OCI-LY1 (cell line): ENCODE measurements at regions not wholly inside any gene's neighbourhood (a gene's known extent, or its start where the extent isn't known, plus 50 kb on each side); places are given as distances from the start of the nearest gene placed in this dataset.

Experiments used
- H2AFZ ChIP-seq: fragments of 200-600 bp; sonication (generic), shearing (Covaris generic); 2 replicates; pipeline ENCODE4 v1.6.0; 2014; ENCODE audit warnings: antibody characterized with exemption, mild to moderate bottlenecking, low read length
- H3F3A ChIP-seq: fragments of 200-600 bp; sonication (generic), shearing (Covaris generic); 2 replicates; pipeline ENCODE4 v1.6.0; 2014; ENCODE audit warnings: mild to moderate bottlenecking, antibody characterized with exemption, low read length, moderate library complexity; ENCODE audit not compliant: insufficient read depth
- H3K27ac ChIP-seq: fragments of 200-600 bp; sonication (generic); 2 replicates; pipeline ENCODE4 v1.5.1; 2014; ENCODE audit warnings: low read length, mixed run types, mild to moderate bottlenecking, low read depth; ENCODE audit not compliant: poor library complexity, severe bottlenecking
- H3K27me3 ChIP-seq: fragments of 200-600 bp; sonication (generic); 2 replicates; pipeline ENCODE4 v1.6.0; 2014; ENCODE audit warnings: antibody characterized with exemption, mild to moderate bottlenecking, low read length, moderate library complexity; ENCODE audit not compliant: insufficient read depth
- H3K36me3 ChIP-seq: fragments of 200-600 bp; sonication (generic); 2 replicates; pipeline ENCODE4 v1.6.1; 2014; ENCODE audit warnings: mild to moderate bottlenecking, antibody characterized with exemption, low read length, moderate library complexity, mixed read lengths; ENCODE audit not compliant: insufficient read depth
- H3K4me1 ChIP-seq: fragments of 200-600 bp; sonication (generic); 2 replicates; pipeline ENCODE4 v1.5.1; 2014; ENCODE audit warnings: mild to moderate bottlenecking, low read length, moderate library complexity; ENCODE audit not compliant: insufficient read depth, severe bottlenecking
- H3K4me2 ChIP-seq: fragments of 200-600 bp; sonication (generic), shearing (Covaris generic); 2 replicates; pipeline ENCODE4 v1.6.1; 2014; ENCODE audit warnings: low read length
- H3K4me3 ChIP-seq: fragments of 200-600 bp; sonication (generic); 2 replicates; pipeline ENCODE4 v1.5.1; 2014; ENCODE audit warnings: low read length, low read depth, mild to moderate bottlenecking, mixed read lengths; ENCODE audit not compliant: poor library complexity, severe bottlenecking
- H3K79me2 ChIP-seq: fragments of 200-600 bp; shearing (Covaris generic); 2 replicates; pipeline ENCODE4 v1.6.1; 2016; ENCODE audit warnings: mixed run types, low read length, mixed read lengths; ENCODE audit not compliant: insufficient read depth
- H3K9ac ChIP-seq: fragments of 200-600 bp; sonication (generic), shearing (Covaris generic); 2 replicates; pipeline ENCODE4 v1.6.1; 2014; ENCODE audit warnings: mild to moderate bottlenecking, low read length, mixed read lengths
- H3K9me2 ChIP-seq: fragments of 200-600 bp; sonication (generic), shearing (Covaris generic); 2 replicates; pipeline ENCODE4 v1.6.1; 2014; ENCODE audit warnings: low read depth, mild to moderate bottlenecking, low read length, mixed read lengths
- H3K9me3 ChIP-seq: fragments of 200-600 bp; shearing (Covaris generic); 2 replicates; pipeline ENCODE4 v1.6.1; 2014; ENCODE audit warnings: low read length, mixed read lengths
- H4K20me1 ChIP-seq: fragments of 200-600 bp; sonication (generic), shearing (Covaris generic); 2 replicates; pipeline ENCODE4 v1.6.0; 2016; ENCODE audit warnings: mild to moderate bottlenecking, low read length; ENCODE audit not compliant: insufficient read depth
- CTCF ChIP-seq: fragments of 200-600 bp; sonication (generic), shearing (Covaris generic); IDR thresholded peaks from 2 replicates; pipeline ENCODE4 v1.5.1; 2017; ENCODE audit warnings: mild to moderate bottlenecking, antibody characterized with exemption, low read length, moderate library complexity, mixed read lengths
- EZH2 ChIP-seq: fragments of 200-600 bp; sonication (generic), shearing (Covaris generic); IDR thresholded peaks from 2 replicates; pipeline ENCODE4 v1.8.0; 2017; ENCODE audit warnings: borderline replicate concordance, mixed run types, mild to moderate bottlenecking, antibody characterized with exemption, low read length, moderate library complexity, mixed read lengths

GRCh38 chr5:44660251-44660650 is 148.5 kb upstream of the MRPS30 start:
- Histone ChIP-seq H4K20me1 (no peaks in the 10 kb centered on the region), H3K36me3 (no peaks in the 10 kb centered on the region), H3K4me1 (no peaks in the 10 kb centered on the region), H3K9ac (no peak overlapping the region), H2AFZ (no peak overlapping the region), H3K9me3 (no peaks in the 10 kb centered on the region), H3K4me2 (no peak overlapping the region), H3F3A (no peaks in the 10 kb centered on the region), H3K27ac (no peak overlapping the region), H3K79me2 (no peaks in the 10 kb centered on the region), H3K4me3 (no peak overlapping the region), H3K27me3 (no peaks in the 10 kb centered on the region), H3K9me2 (no peaks in the 10 kb centered on the region)
- TF ChIP-seq EZH2 (no peak), CTCF (no peak)

GRCh38 chr5:44659334-44659733 is 149.4 kb upstream of the MRPS30 start:
- TF ChIP-seq CTCF: no peak
- TF ChIP-seq EZH2: no peak
- Histone ChIP-seq H3K36me3 (no peaks in the 10 kb centered on the region), H3K4me1 (no peaks in the 10 kb centered on the region), H3K4me3 (no peak overlapping the region), H3K79me2 (no peaks in the 10 kb centered on the region), H3K4me2 (no peak overlapping the region), H3K9me2 (no peaks in the 10 kb centered on the region), H4K20me1 (no peaks in the 10 kb centered on the region), H2AFZ (no peak overlapping the region), H3F3A (no peaks in the 10 kb centered on the region), H3K27me3 (no peaks in the 10 kb centered on the region), H3K9me3 (no peaks in the 10 kb centered on the region), H3K27ac (no peak overlapping the region), H3K9ac (no peak overlapping the region)

- Histone ChIP-seq H3K9me2 (no peaks in the 10 kb centered on the region), H3K9me3 (no peaks in the 10 kb centered on the region), H3F3A (no peaks in the 10 kb centered on the region), H3K27me3 (no peaks in the 10 kb centered on the region), H3K36me3 (no peaks in the 10 kb centered on the region), H3K4me3 (no peak overlapping the region), H3K9ac (no peak overlapping the region), H3K4me1 (no peaks in the 10 kb centered on the region), H3K79me2 (no peaks in the 10 kb centered on the region), H3K4me2 (no peak overlapping the region), H3K27ac (no peak overlapping the region), H2AFZ (no peak overlapping the region), H4K20me1 (no peaks in the 10 kb centered on the region)
- TF ChIP-seq EZH2: no peak
- no peak for TF ChIP-seq CTCF
These were observed 156.1 kb upstream of the MRPS30 start for GRCh38 chr5:44652674-44653073.
